ENCODE measurements at regions not wholly inside any gene's neighbourhood (a gene's known extent, or its start where the extent isn't known, plus 50 kb on each side); places are given as distances from the start of the nearest gene placed in this dataset.

- H3K4me2 ChIP-seq (ENCODE audit: control insufficient read depth, extremely low read depth, insufficient read depth, low read depth, low read length) = no peak overlapping the region
- no peak for DNase-seq (ENCODE audit: low read depth, low spot score)
- FAIRE-seq = no peak
- H3K79me2 ChIP-seq (ENCODE audit: control insufficient read depth, insufficient read depth, low read length) = no peaks in the 10 kb centered on the region
- H3K9me3 ChIP-seq (ENCODE audit: control insufficient read depth, low read depth, low read length) = no peaks in the 10 kb centered on the region
- H3K9ac ChIP-seq (ENCODE audit: control insufficient read depth, extremely low read depth, insufficient read depth, low read length) = no peak overlapping the region
- peaks cover 3% of the 10 kb centered on the region for H3K27me3 ChIP-seq (ENCODE audit: control insufficient read depth, extremely low read depth, insufficient read depth, low read length)
- TF ChIP-seq CTCF (optimal IDR thresholded peaks at IDR 0.05 in 1 of 3, IDR thresholded peaks at IDR 0.05 in 1 of 3, conservative IDR thresholded peaks at IDR 0.05 in 1 of 3; ENCODE audit: extremely low read depth in 1 of 3, insufficient read depth in 2 of 3, low read length in 3 of 3) = no peak
- no peak for TF ChIP-seq EZH2 (IDR thresholded peaks at IDR 0.05; ENCODE audit: low read length)
- H3K4me3 ChIP-seq (ENCODE audit: control insufficient read depth in 2 of 3, extremely low read depth in 1 of 3, insufficient read depth in 2 of 3, low read depth in 1 of 3, low read length in 3 of 3) = no peak overlapping the region
- no peak overlapping the region for H3K27ac ChIP-seq (ENCODE audit: control insufficient read depth, insufficient read depth, low read length)
- H3K9me1 ChIP-seq (ENCODE audit: control insufficient read depth, extremely low read depth, insufficient read depth, low read length) = no peaks in the 10 kb centered on the region
- no peaks in the 10 kb centered on the region for H3K36me3 ChIP-seq (ENCODE audit: control insufficient read depth in 2 of 2, extremely low read depth in 1 of 2, insufficient read depth in 2 of 2, low read length in 2 of 2)
- no peaks in the 10 kb centered on the region for H4K20me1 ChIP-seq (ENCODE audit: control insufficient read depth, extremely low read depth, insufficient read depth, low read length)
- dilution Hi-C loops (cut with MboI; ENCODE audit: extremely low pct_ligation_motif_present, low sequenced_read_pairs) = no loop called here
- no peaks in the 10 kb centered on the region for H3K4me1 ChIP-seq (ENCODE audit: control insufficient read depth, extremely low read depth, insufficient read depth, low read length)
- no peak overlapping the region for H2AFZ ChIP-seq (ENCODE audit: control insufficient read depth, low read length)
These were observed 84.5 kb upstream of the ARHGAP28 start for GRCh38 chr18:6644836-6645627.

GRCh38 chr18:6646801-6647200 is 82.7 kb upstream of the ARHGAP28 start:
- Histone ChIP-seq H3K36me3 (ENCODE audit: control insufficient read depth in 2 of 2, extremely low read depth in 1 of 2, insufficient read depth in 2 of 2, low read length in 2 of 2) (no peaks in the 10 kb centered on the region), H3K27me3 (ENCODE audit: control insufficient read depth, extremely low read depth, insufficient read depth, low read length) (no peaks in the 10 kb centered on the region), H3K9ac (ENCODE audit: control insufficient read depth, extremely low read depth, insufficient read depth, low read length) (no peak overlapping the region), H3K4me3 (ENCODE audit: control insufficient read depth in 2 of 3, extremely low read depth in 1 of 3, insufficient read depth in 2 of 3, low read depth in 1 of 3, low read length in 3 of 3) (no peak overlapping the region), H3K9me1 (ENCODE audit: control insufficient read depth, extremely low read depth, insufficient read depth, low read length) (no peaks in the 10 kb centered on the region), H3K4me2 (ENCODE audit: control insufficient read depth, extremely low read depth, insufficient read depth, low read depth, low read length) (no peak overlapping the region), H3K4me1 (ENCODE audit: control insufficient read depth, extremely low read depth, insufficient read depth, low read length) (no peaks in the 10 kb centered on the region), H2AFZ (ENCODE audit: control insufficient read depth, low read length) (no peak overlapping the region), H3K79me2 (ENCODE audit: control insufficient read depth, insufficient read depth, low read length) (no peaks in the 10 kb centered on the region), H4K20me1 (ENCODE audit: control insufficient read depth, extremely low read depth, insufficient read depth, low read length) (no peaks in the 10 kb centered on the region), H3K27ac (ENCODE audit: control insufficient read depth, insufficient read depth, low read length) (no peak overlapping the region), H3K9me3 (ENCODE audit: control insufficient read depth, low read depth, low read length) (no peaks in the 10 kb centered on the region)
- dilution Hi-C loops (cut with MboI; ENCODE audit: extremely low pct_ligation_motif_present, low sequenced_read_pairs) = no loop called here
- TF ChIP-seq CTCF (optimal IDR thresholded peaks at IDR 0.05 in 1 of 3, IDR thresholded peaks at IDR 0.05 in 1 of 3, conservative IDR thresholded peaks at IDR 0.05 in 1 of 3; ENCODE audit: extremely low read depth in 1 of 3, insufficient read depth in 2 of 3, low read length in 3 of 3) = no peak
- FAIRE-seq = no peak
- no peak for DNase-seq (ENCODE audit: low read depth, low spot score)
